ENCODE measurements at regions not wholly inside any gene's neighbourhood (a gene's known extent, or its start where the extent isn't known, plus 50 kb on each side); places are given as distances from the start of the nearest gene placed in this dataset.
"Not testable (repeated sequence)": the region's sequence is repeated elsewhere in the genome, so short reads cannot be mapped to it uniquely, and the experiment has no call there.

- Mint-ChIP-seq H3K4me3 (no peak overlapping the region), H3K4me1 (ENCODE audit: low read depth) (no peaks in the 10 kb centered on the region), H3K27me3 (no peaks in the 10 kb centered on the region), H3K36me3 (ENCODE audit: low read depth) (no peaks in the 10 kb centered on the region), H3K9me3 (peaks cover 2% of the 10 kb centered on the region), H3K27ac (no peak overlapping the region)
- DNase-seq = no peak
These were observed 110.1 kb upstream of the CENPE start for GRCh38 chr4:103308248-103308561.

GRCh38 chr4:103307453-103308247 is 109.5 kb upstream of the CENPE start:
- no peak overlapping the region for H3K4me3 Mint-ChIP-seq
- no peak for DNase-seq

GRCh38 chr4:103306870-103307375 is 108.8 kb upstream of the CENPE start:
- peaks cover 2% of the 10 kb centered on the region for H3K9me3 Mint-ChIP-seq
- no peak overlapping the region for H3K4me3 Mint-ChIP-seq
- DNase-seq = no peak
- no peak overlapping the region for H3K27ac Mint-ChIP-seq
- H3K4me1 Mint-ChIP-seq (ENCODE audit: low read depth) = no peaks in the 10 kb centered on the region
- H3K36me3 Mint-ChIP-seq (ENCODE audit: low read depth) = no peaks in the 10 kb centered on the region
- H3K27me3 Mint-ChIP-seq = no peaks in the 10 kb centered on the region

More at GRCh38 chr4:103307453-103308247, 109.5 kb upstream of the CENPE start:
- no peaks in the 10 kb centered on the region for H3K27me3 Mint-ChIP-seq
- H3K27ac Mint-ChIP-seq = no peak overlapping the region
- H3K9me3 Mint-ChIP-seq = peaks cover 2% of the 10 kb centered on the region
- H3K36me3 Mint-ChIP-seq (ENCODE audit: low read depth) = no peaks in the 10 kb centered on the region
- H3K4me1 Mint-ChIP-seq (ENCODE audit: low read depth) = no peaks in the 10 kb centered on the region

GRCh38 chr4:103305355-103305754 is 107.2 kb upstream of the CENPE start:
- H3K9me3 Mint-ChIP-seq = no peaks in the 10 kb centered on the region
- no peak overlapping the region for H3K4me3 Mint-ChIP-seq

DNA sequence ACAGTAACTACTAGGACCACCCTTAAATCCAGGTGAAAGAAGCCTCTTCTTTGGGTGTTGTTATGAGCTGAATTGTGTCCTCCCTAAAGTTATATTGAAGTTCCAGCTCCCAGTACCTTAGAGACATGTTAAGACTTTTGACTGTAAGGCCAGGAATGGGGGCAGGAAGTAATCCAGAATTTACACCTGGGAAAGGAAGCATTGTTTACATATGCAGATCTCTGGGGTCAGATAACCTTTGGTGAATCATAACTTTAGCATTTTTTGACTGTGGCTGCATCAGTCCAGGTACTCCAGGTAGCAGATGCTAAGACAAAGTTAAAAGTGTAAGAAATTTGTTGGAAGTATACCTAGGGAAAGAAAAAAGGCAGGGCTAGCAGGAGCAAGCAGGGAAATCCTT is 104.9 kb upstream of the CENPE start:
- DNase-seq = no peak
- no peak overlapping the region for H3K27ac Mint-ChIP-seq
- no peaks in the 10 kb centered on the region for H3K4me1 Mint-ChIP-seq (ENCODE audit: low read depth)
- H3K36me3 Mint-ChIP-seq (ENCODE audit: low read depth) = no peaks in the 10 kb centered on the region
- H3K4me3 Mint-ChIP-seq = no peak overlapping the region
- H3K27me3 Mint-ChIP-seq = no peaks in the 10 kb centered on the region
- no peaks in the 10 kb centered on the region for H3K9me3 Mint-ChIP-seq

More at GRCh38 chr4:103305355-103305754, 107.2 kb upstream of the CENPE start:
- Mint-ChIP-seq H3K27me3 (no peaks in the 10 kb centered on the region), H3K4me1 (ENCODE audit: low read depth) (no peaks in the 10 kb centered on the region), H3K27ac (no peak overlapping the region), H3K36me3 (ENCODE audit: low read depth) (no peaks in the 10 kb centered on the region)
- no peak for DNase-seq

GRCh38 chr4:103292959-103293358 is 94.8 kb upstream of the CENPE start:
- H3K36me3 Mint-ChIP-seq (ENCODE audit: low read depth) = no peaks in the 10 kb centered on the region
- H3K27ac Mint-ChIP-seq = no peak overlapping the region
- no peaks in the 10 kb centered on the region for H3K4me1 Mint-ChIP-seq (ENCODE audit: low read depth)
- H3K27me3 Mint-ChIP-seq = no peaks in the 10 kb centered on the region
- no peak for DNase-seq
- H3K9me3 Mint-ChIP-seq = no peaks in the 10 kb centered on the region
- H3K4me3 Mint-ChIP-seq = no peak overlapping the region

DNA sequence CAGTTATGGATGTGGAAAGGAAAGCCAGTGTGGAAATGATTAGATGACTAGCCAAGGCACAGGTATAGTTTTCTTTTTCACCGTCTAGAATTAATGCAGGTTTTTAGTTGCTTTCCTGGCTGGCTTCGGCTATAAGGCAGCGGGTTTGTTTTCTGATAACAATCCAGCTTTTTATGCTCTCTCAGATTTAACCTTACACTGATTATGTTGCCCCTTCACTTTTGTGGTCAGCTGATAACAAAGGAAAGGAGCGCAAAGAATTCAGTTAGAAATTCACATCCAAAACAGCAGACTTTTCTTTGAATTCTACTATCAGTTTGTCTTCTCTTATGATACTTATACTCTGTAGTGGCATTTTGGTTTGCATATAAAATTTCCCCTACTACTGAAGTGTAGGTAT is 94.2 kb upstream of the CENPE start:
- Mint-ChIP-seq H3K9me3 (no peaks in the 10 kb centered on the region), H3K27me3 (no peaks in the 10 kb centered on the region), H3K36me3 (ENCODE audit: low read depth) (no peaks in the 10 kb centered on the region), H3K27ac (no peak overlapping the region), H3K4me3 (no peak overlapping the region), H3K4me1 (ENCODE audit: low read depth) (no peaks in the 10 kb centered on the region)
- no peak for DNase-seq

DNA sequence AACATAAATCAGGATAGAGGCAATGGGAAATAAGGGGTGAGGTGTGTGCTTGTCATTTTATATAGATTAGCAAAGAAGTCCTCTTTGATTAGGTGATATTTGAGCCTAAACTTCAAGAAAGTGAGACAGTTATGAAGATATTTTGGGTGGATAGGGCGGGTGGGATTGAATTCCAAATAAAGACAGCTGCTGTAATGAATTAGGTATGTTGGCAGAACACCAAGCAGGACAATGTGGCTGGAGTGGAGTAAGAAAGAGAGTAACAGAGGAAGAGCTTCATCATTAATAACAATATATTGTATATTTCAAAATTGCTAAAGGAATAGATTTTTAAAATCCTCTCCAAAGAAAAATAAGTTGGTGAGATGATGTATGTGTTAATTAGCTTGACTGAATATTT is 91.0 kb upstream of the CENPE start:
- no peak overlapping the region for H3K4me3 Mint-ChIP-seq
- no peak overlapping the region for H3K27ac Mint-ChIP-seq
- H3K27me3 Mint-ChIP-seq = no peaks in the 10 kb centered on the region
- no peaks in the 10 kb centered on the region for H3K4me1 Mint-ChIP-seq (ENCODE audit: low read depth)
- no peak for DNase-seq
- no peaks in the 10 kb centered on the region for H3K36me3 Mint-ChIP-seq (ENCODE audit: low read depth)
- no peaks in the 10 kb centered on the region for H3K9me3 Mint-ChIP-seq

DNA sequence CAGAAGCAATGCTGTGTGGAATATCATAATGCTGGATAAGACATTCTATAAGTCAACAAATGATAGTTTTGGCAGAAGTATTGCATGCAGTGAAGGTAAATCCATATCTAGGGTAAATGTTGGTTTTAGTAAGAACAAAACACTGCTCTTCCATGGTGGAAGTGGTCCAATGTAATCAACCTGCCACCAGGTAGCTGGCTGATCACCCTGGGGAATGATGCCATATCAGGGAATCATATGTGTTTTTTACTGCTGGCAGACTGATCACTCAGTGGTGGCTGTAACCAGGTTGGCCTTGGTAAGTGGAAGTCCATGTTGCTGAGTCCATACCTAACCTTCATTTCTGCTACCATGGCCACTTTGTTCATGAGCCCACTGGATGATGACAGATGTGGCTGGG is 74.0 kb upstream of the CENPE start:
- H3K36me3 Mint-ChIP-seq (ENCODE audit: low read depth) = no peaks in the 10 kb centered on the region
- peaks cover 12% of the 10 kb centered on the region for H3K27me3 Mint-ChIP-seq
- no peaks in the 10 kb centered on the region for H3K4me1 Mint-ChIP-seq (ENCODE audit: low read depth)
- no peak for DNase-seq
- H3K27ac Mint-ChIP-seq = no peak overlapping the region
- no peaks in the 10 kb centered on the region for H3K9me3 Mint-ChIP-seq
- H3K4me3 Mint-ChIP-seq = no peak overlapping the region

- no peaks in the 10 kb centered on the region for H3K36me3 Mint-ChIP-seq (ENCODE audit: low read depth)
- no peaks in the 10 kb centered on the region for H3K9me3 Mint-ChIP-seq
- H3K4me3 Mint-ChIP-seq = no peak overlapping the region
- peaks cover 28% of the 10 kb centered on the region for H3K27me3 Mint-ChIP-seq
- H3K27ac Mint-ChIP-seq = no peak overlapping the region
- H3K4me1 Mint-ChIP-seq (ENCODE audit: low read depth) = no peaks in the 10 kb centered on the region
- no peak for DNase-seq
These were observed 70.6 kb upstream of the CENPE start for GRCh38 chr4:103268746-103269145.

DNA sequence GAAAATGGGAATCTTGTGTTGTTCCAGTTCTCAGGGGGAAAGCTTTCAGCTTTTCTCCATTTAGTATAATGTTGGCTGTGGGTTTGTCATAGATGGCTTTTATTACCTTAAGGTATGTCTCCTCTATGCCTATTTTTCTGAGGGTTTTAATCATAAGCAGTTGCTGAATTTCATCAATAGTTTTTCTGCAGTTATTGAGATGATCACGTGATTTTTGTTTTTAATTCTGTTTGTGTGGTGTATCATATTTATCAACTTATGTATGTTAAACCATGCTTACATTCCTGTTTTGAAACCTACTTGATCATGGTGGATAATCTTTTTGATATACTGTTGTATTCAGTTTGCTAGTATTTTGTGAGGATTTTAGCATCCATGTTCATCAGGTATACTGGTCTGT is 66.8 kb upstream of the CENPE start:
- Mint-ChIP-seq H3K27me3 (peaks cover 36% of the 10 kb centered on the region), H3K27ac (no peak overlapping the region), H3K4me1 (ENCODE audit: low read depth) (no peaks in the 10 kb centered on the region), H3K9me3 (no peaks in the 10 kb centered on the region), H3K36me3 (ENCODE audit: low read depth) (no peaks in the 10 kb centered on the region), H3K4me3 (no peak overlapping the region)
- no peak for DNase-seq

- not testable (repeated sequence) for H3K36me3 Mint-ChIP-seq (ENCODE audit: low read depth); H3K27ac Mint-ChIP-seq; H3K9me3 Mint-ChIP-seq; H3K4me3 Mint-ChIP-seq; DNase-seq; H3K4me1 Mint-ChIP-seq (ENCODE audit: low read depth); H3K27me3 Mint-ChIP-seq
These were observed 57.9 kb upstream of the CENPE start for GRCh38 chr4:103256068-103256467.

Measured in activated T-cell treated with anti-CD3 and anti-CD28 coated beads, Interleukin-2, amount 50 U/mL, for 24 hours (primary cell).